HepG2 (cell line): ENCODE measurements at regions not wholly inside any gene's neighbourhood (a gene's known extent, or its start where the extent isn't known, plus 50 kb on each side); places are given as distances from the start of the nearest gene placed in this dataset.

Source experiments
- ARNT2 ChIP-seq: sonication (generic); formaldehyde crosslinking; IDR thresholded peaks from 2 replicates; pipeline ENCODE4 v1.8.0; 2022; ENCODE audit warnings: mild to moderate bottlenecking, low read depth, missing genetic modification reagents, moderate library complexity
- EZH2 ChIP-seq: conservative IDR thresholded peaks from 2 replicates; pipeline ENCODE4 v1.6.1; 2012; ENCODE audit warnings: mild to moderate bottlenecking, low read depth, low read length, moderate library complexity
- SP1 ChIP-seq, 2 experiments: fragments of 450-650 bp in 1 of 2; sonication (generic) in 1 of 2; formaldehyde crosslinking in 1 of 2; IDR thresholded peaks; 2 replicates each; pipeline versions ENCODE4 v1.4.0 to v1.6.1; 2016 to 2020; ENCODE audit warnings: missing genetic modification reagents in 1 of 2
- ZNF17 ChIP-seq: sonication (generic); formaldehyde crosslinking; IDR thresholded peaks from 2 replicates; pipeline ENCODE4 v1.5.0; 2020; ENCODE audit warnings: mild to moderate bottlenecking, missing genetic modification reagents
- ZNF282 ChIP-seq: fragments of 450-650 bp; IDR thresholded peaks from 2 replicates; pipeline ENCODE4 v1.6.1; 2018; ENCODE audit not compliant: partially characterized antibody
- TF ChIP-seq, protein P1 (sequence below): sonication (generic); formaldehyde crosslinking; IDR thresholded peaks from 2 replicates; pipeline ENCODE4 v1.5.0; 2020; ENCODE audit warnings: mild to moderate bottlenecking, missing genetic modification reagents, moderate library complexity

DNA sequence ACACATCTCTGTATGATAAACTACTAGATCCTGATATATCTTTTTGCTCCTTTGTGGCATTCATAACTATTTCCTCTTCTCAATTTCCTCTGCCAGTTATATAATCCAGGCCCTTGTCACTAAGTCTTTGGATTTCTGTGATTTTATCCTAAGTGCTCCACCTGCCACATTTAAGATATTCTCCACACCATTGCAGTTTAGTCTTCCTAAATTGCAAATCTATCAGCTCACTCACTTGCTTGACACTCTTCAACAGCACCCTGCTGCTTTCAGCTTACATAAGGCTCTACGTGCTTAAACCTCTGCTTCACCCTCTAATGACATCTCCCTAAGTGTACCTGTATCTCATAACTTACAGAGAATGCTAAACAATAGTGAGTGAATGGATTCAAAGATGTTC lies 1032.2 kb upstream of the SEL1L start:
- TF ChIP-seq EZH2 (no peak), SP1 (IDR thresholded peaks at IDR 0.05) (no peak), SP1 (CRISPR knock-in tag; IDR thresholded peaks at IDR 0.05) (no peak), ARNT2 (CRISPR knock-in tag) (no peak), ZNF17 (no peak), ZNF282 (no peak)
- TF ChIP-seq, protein P1, sequence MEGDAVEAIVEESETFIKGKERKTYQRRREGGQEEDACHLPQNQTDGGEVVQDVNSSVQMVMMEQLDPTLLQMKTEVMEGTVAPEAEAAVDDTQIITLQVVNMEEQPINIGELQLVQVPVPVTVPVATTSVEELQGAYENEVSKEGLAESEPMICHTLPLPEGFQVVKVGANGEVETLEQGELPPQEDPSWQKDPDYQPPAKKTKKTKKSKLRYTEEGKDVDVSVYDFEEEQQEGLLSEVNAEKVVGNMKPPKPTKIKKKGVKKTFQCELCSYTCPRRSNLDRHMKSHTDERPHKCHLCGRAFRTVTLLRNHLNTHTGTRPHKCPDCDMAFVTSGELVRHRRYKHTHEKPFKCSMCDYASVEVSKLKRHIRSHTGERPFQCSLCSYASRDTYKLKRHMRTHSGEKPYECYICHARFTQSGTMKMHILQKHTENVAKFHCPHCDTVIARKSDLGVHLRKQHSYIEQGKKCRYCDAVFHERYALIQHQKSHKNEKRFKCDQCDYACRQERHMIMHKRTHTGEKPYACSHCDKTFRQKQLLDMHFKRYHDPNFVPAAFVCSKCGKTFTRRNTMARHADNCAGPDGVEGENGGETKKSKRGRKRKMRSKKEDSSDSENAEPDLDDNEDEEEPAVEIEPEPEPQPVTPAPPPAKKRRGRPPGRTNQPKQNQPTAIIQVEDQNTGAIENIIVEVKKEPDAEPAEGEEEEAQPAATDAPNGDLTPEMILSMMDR (CRISPR knock-in tag): no peak
